NCI-H146 treated with DMSO at 0.1 percent for 48 hours (cell line): ENCODE measurements at regions not wholly inside any gene's neighbourhood (a gene's known extent, or its start where the extent isn't known, plus 50 kb on each side); places are given as distances from the start of the nearest gene placed in this dataset.
"Not testable (repeated sequence)": the region's sequence is repeated elsewhere in the genome, so short reads cannot be mapped to it uniquely, and the experiment has no call there.

Experiments
- DNase-seq: peaks from one replicate; lab custom pipeline; 2025; ENCODE audit not compliant: unreplicated experiment; lab: John Stamatoyannopoulos, UW

- DNase-seq = not testable (repeated sequence)
Measured at GRCh38 chr22:19660583-19660982, 53.7 kb upstream of the SEPTIN5 start.

GRCh38 chr22:19661156-19661555 is 53.1 kb upstream of the SEPTIN5 start:
- no peak for DNase-seq

- DNase-seq = not testable (repeated sequence)
Measured at GRCh38 chr22:19662049-19662684, 52.1 kb upstream of the SEPTIN5 start.

- no peak for DNase-seq
Measured at GRCh38 chr22:19663286-19663815, 51.0 kb upstream of the SEPTIN5 start.

- DNase-seq = peak; percentile 7
Measured at GRCh38 chr22:19663821-19664355, 50.4 kb upstream of the SEPTIN5 start.

GRCh38 chr22:19664406-19664805 is 49.9 kb upstream of the SEPTIN5 start:
- DNase-seq = no peak
